PC-9 (cell line): ENCODE measurements at regions not wholly inside any gene's neighbourhood (a gene's known extent, or its start where the extent isn't known, plus 50 kb on each side); places are given as distances from the start of the nearest gene placed in this dataset.

ENCODE experiments used
- EZH2 ChIP-seq: fragments of 200-600 bp; sonication (generic); IDR thresholded peaks from 2 replicates; pipeline ENCODE4 v1.8.0; 2017; ENCODE audit warnings: antibody characterized with exemption, low read depth
- TF ChIP-seq, protein P1 (sequence below): fragments of 200-600 bp; sonication (generic); conservative IDR thresholded peaks from 2 replicates; pipeline ENCODE4 v1.6.1; 2017; ENCODE audit warnings: mixed run types, antibody characterized with exemption, mild to moderate bottlenecking, moderate library complexity

DNA sequence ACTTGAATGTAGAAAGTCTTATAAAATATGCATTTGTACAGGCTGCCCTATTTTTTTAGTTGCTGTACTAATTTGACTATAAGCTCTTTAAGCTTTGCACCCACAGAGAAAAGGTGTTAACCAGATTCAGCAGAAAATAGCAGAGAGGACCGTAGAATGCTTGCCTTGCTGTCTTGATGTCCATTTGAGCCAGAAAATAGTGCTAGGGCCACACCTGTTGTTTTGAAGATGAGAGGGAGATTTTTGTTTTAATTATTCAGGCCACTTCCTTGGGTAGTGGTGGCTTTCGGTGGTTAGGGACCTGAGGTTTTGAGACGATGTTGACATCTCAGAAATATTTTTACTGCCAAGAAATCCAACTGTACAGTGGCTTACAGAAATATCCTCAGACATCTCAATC, 196.0 kb downstream of the SPATA31D1 start:
- TF ChIP-seq, protein P1, sequence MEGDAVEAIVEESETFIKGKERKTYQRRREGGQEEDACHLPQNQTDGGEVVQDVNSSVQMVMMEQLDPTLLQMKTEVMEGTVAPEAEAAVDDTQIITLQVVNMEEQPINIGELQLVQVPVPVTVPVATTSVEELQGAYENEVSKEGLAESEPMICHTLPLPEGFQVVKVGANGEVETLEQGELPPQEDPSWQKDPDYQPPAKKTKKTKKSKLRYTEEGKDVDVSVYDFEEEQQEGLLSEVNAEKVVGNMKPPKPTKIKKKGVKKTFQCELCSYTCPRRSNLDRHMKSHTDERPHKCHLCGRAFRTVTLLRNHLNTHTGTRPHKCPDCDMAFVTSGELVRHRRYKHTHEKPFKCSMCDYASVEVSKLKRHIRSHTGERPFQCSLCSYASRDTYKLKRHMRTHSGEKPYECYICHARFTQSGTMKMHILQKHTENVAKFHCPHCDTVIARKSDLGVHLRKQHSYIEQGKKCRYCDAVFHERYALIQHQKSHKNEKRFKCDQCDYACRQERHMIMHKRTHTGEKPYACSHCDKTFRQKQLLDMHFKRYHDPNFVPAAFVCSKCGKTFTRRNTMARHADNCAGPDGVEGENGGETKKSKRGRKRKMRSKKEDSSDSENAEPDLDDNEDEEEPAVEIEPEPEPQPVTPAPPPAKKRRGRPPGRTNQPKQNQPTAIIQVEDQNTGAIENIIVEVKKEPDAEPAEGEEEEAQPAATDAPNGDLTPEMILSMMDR: no peak
- TF ChIP-seq EZH2: no peak
